Activated CD4-positive, alpha-beta T cell treated with anti-CD3 and anti-CD28 coated beads, Interleukin-2, amount 10 ng/mL, durations not matched to agents 24 days and 14 days (primary cell): ENCODE measurements at regions not wholly inside any gene's neighbourhood (a gene's known extent, or its start where the extent isn't known, plus 50 kb on each side); places are given as distances from the start of the nearest gene placed in this dataset.
A peak's percentile ranks its signal among the peaks of the same experiment; 100 is the strongest.

Experiments
- DNase-seq: peaks from one replicate; pipeline ENCODE4 v3.0.0; 2022
- H3K27ac Mint-ChIP-seq: one replicate; pipeline ENCODE4 v1.8.0; 2022; ENCODE audit warnings: mild to moderate bottlenecking, mixed read lengths
- H3K27me3 Mint-ChIP-seq: one replicate; pipeline ENCODE4 v1.8.0; 2022; ENCODE audit warnings: mixed read lengths
- H3K36me3 Mint-ChIP-seq: one replicate; pipeline ENCODE4 v1.8.0; 2022; ENCODE audit warnings: low read depth, mild to moderate bottlenecking, mixed read lengths
- H3K4me1 Mint-ChIP-seq: one replicate; pipeline ENCODE4 v1.8.0; 2021; ENCODE audit warnings: mixed read lengths
- H3K4me3 Mint-ChIP-seq: one replicate; pipeline ENCODE4 v1.8.0; 2022; ENCODE audit warnings: mild to moderate bottlenecking, moderate library complexity, mixed read lengths
- H3K9me3 Mint-ChIP-seq: one replicate; pipeline ENCODE4 v1.8.0; 2021; ENCODE audit warnings: mixed read lengths
- intact Hi-C: fragments of 100-400 bp; cut with micrococcal nuclease; formaldehyde crosslinking; loops from one replicate; pipeline ENCODE4 v1.15.1; 2023

GRCh38 chr3:72535772-72536171 lies 312.5 kb downstream of the SHQ1 start:
- peaks cover 11% of the 10 kb centered on the region for H3K9me3 Mint-ChIP-seq
- no peak overlapping the region for H3K4me3 Mint-ChIP-seq
- H3K27ac Mint-ChIP-seq = no peak overlapping the region
- H3K36me3 Mint-ChIP-seq = peaks cover 4% of the 10 kb centered on the region
- peaks cover 6% of the 10 kb centered on the region for H3K27me3 Mint-ChIP-seq
- intact Hi-C loops = loop anchor here (5.0 kb wide), 2 partner anchors 92 to 108 kb away; no protein-coding TSS in a partner anchor
- H3K4me1 Mint-ChIP-seq = peaks cover 28% of the 10 kb centered on the region
- no peak for DNase-seq

- intact Hi-C loops = no loop called here
- Mint-ChIP-seq H3K4me1 (peaks cover 26% of the 10 kb centered on the region), H3K4me3 (no peak overlapping the region), H3K27ac (peak overlapping the region; percentile 72), H3K27me3 (peaks cover 6% of the 10 kb centered on the region), H3K36me3 (peaks cover 4% of the 10 kb centered on the region), H3K9me3 (peaks cover 12% of the 10 kb centered on the region)
- no peak for DNase-seq
These were observed 314.4 kb downstream of the SHQ1 start for GRCh38 chr3:72533591-72534473.

GRCh38 chr3:72530426-72530825 lies 317.8 kb downstream of the SHQ1 start:
- Mint-ChIP-seq H3K4me1 (peaks cover 11% of the 10 kb centered on the region), H3K27ac (no peak overlapping the region), H3K36me3 (peaks cover 4% of the 10 kb centered on the region), H3K9me3 (peaks cover 12% of the 10 kb centered on the region), H3K4me3 (no peak overlapping the region), H3K27me3 (peaks cover 6% of the 10 kb centered on the region)
- intact Hi-C loops = no loop called here
- no peak for DNase-seq

DNA sequence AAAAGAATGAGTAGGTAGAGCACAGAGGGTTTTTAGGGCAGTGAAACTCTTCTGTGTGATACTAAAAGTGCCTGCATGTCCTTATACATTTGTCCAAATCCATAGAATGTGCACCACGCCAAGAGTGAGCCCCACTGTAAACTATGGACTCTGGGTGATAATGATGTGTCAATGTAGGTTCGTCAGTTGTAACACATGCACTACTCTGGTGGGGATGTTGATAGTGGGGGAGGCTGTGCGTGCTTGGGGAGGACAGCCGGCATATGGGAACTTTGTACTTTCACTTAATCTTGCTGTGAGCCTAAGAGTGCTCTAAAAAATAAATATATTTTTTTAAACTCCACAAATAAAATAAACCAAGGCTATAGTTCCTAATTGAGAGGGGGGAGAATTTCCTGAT lies 319.2 kb downstream of the SHQ1 start:
- intact Hi-C loops = no loop called here
- no peak for DNase-seq
- Mint-ChIP-seq H3K36me3 (peaks cover 3% of the 10 kb centered on the region), H3K4me3 (no peak overlapping the region), H3K4me1 (peaks cover 11% of the 10 kb centered on the region), H3K9me3 (peaks cover 12% of the 10 kb centered on the region), H3K27ac (no peak overlapping the region), H3K27me3 (peaks cover 6% of the 10 kb centered on the region)

DNA sequence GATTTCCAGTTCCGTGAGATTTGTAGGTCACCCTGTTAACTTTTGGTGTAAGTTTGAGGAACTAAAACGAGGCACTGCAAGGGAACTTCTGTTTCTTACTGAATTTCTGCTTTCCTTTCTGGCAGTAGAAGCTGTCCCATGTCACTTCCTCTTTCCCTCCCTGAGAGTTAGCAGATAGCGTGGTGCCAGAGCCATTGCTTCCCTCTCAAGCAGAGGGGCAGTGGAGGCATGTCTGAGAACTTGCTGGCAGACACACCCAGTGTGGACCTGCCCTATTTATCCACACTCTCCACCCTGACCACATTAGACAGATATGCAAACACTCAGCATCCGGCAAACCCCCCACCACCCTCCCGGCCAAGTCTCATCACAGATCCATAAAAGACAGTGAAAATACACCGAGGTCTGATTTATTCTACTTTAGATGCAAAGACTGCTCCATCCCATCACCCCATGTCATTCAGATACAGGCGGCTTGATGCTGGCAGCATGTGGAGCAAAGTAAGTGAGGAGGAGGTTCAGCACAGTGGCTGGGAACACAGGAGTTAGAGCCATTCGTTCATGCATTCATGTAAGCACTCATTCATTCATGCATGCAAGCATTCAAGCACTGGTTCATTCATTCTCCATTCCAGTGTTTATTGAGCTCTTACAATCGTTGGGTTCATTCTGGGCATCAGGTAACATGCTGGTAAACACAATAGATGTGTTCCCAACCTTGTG lies 324.7 kb downstream of the SHQ1 start:
- DNase-seq = no peak
- H3K36me3 Mint-ChIP-seq = peaks cover 5% of the 10 kb centered on the region
- peaks cover 36% of the 10 kb centered on the region for H3K4me1 Mint-ChIP-seq
- H3K27me3 Mint-ChIP-seq = no peaks in the 10 kb centered on the region
- H3K27ac Mint-ChIP-seq = peak overlapping the region; percentile 91
- peaks cover 17% of the 10 kb centered on the region for H3K9me3 Mint-ChIP-seq
- intact Hi-C loops = loop anchor here (5.0 kb wide), 1 partner anchor 199 kb away; no protein-coding TSS in a partner anchor
- H3K4me3 Mint-ChIP-seq = no peak overlapping the region

DNA sequence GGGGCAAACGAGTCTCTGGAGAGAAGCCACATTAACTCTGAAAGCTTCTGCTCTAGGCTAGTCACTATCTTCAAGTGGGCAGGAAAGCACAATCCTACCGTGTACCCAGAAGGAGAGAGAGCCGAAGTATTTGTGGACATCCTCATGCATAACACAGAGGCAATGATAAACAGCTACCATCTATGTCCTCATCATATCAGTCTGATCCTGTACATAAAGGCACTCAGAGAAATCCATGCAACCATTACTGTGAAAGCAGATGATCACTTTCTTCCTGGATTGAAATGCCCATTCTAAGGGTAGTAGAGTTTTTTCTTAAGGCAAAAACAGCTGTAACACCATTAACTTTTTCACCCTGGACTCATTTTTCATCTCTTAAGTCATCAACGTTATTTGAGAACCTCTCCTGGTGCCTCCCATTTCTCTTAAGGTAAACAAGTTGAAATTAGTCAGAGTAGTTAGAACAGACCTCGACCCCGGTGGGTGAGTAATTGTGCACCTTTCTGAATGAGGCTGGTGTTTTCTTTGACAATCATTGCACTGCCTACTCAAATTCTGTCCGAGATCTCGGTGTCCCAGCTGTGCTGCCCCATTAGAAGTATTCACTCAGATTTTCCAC lies 327.4 kb downstream of the SHQ1 start:
- intact Hi-C loops = loop anchor here (1.0 to 5.0 kb wide), 9 partner anchors 18 to 301 kb away; no protein-coding TSS in a partner anchor
- Mint-ChIP-seq H3K4me1 (peaks cover 37% of the 10 kb centered on the region), H3K27me3 (no peaks in the 10 kb centered on the region), H3K36me3 (peaks cover 5% of the 10 kb centered on the region), H3K4me3 (peak overlapping the region; percentile 32), H3K9me3 (peaks cover 17% of the 10 kb centered on the region), H3K27ac (peak overlapping the region; percentile 91)
- peak; percentile 66 for DNase-seq

- Mint-ChIP-seq H3K27ac (peak overlapping the region; percentile 91), H3K4me1 (peaks cover 37% of the 10 kb centered on the region), H3K36me3 (peaks cover 5% of the 10 kb centered on the region), H3K27me3 (no peaks in the 10 kb centered on the region), H3K4me3 (peak overlapping the region; percentile 3), H3K9me3 (peaks cover 17% of the 10 kb centered on the region)
- no peak for DNase-seq
- intact Hi-C loops = loop anchor here (2.0 to 5.0 kb wide), 3 partner anchors 19 to 202 kb away; no protein-coding TSS in a partner anchor
These were observed 328.2 kb downstream of the SHQ1 start for GRCh38 chr3:72519946-72520604.

GRCh38 chr3:72517921-72518424 lies 330.3 kb downstream of the SHQ1 start:
- H3K4me3 Mint-ChIP-seq = no peak overlapping the region
- H3K27me3 Mint-ChIP-seq = no peaks in the 10 kb centered on the region
- H3K9me3 Mint-ChIP-seq = peaks cover 11% of the 10 kb centered on the region
- H3K27ac Mint-ChIP-seq = no peak overlapping the region
- intact Hi-C loops = no loop called here
- peaks cover 29% of the 10 kb centered on the region for H3K4me1 Mint-ChIP-seq
- no peak for DNase-seq
- peaks cover 2% of the 10 kb centered on the region for H3K36me3 Mint-ChIP-seq

DNA sequence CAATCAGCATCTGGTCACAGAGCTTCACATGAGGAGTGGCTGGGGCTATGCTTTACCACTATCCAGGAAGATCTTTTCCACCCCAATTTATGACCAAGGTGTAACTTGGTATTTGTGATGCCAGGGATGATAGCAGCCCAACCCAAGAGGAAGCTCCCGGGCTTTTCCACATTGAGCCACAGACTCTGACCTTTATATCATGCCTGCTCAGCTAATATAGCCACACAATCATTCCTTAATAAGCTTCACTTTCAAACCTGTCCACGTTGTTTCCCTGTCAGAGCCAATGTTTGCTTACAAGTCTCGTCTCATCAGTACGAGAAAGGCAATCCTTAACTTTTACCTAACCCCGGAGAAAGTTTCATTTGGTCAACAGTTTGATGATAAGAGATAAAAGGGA lies 330.9 kb downstream of the SHQ1 start:
- Mint-ChIP-seq H3K36me3 (no peaks in the 10 kb centered on the region), H3K4me3 (no peak overlapping the region), H3K9me3 (peaks cover 8% of the 10 kb centered on the region), H3K27ac (no peak overlapping the region), H3K27me3 (no peaks in the 10 kb centered on the region), H3K4me1 (peaks cover 23% of the 10 kb centered on the region)
- DNase-seq = no peak
- intact Hi-C loops = no loop called here

- H3K36me3 Mint-ChIP-seq = no peaks in the 10 kb centered on the region
- H3K9me3 Mint-ChIP-seq = peaks cover 8% of the 10 kb centered on the region
- no peak overlapping the region for H3K4me3 Mint-ChIP-seq
- no peak overlapping the region for H3K27ac Mint-ChIP-seq
- DNase-seq = no peak
- intact Hi-C loops = no loop called here
- H3K27me3 Mint-ChIP-seq = no peaks in the 10 kb centered on the region
- H3K4me1 Mint-ChIP-seq = peaks cover 18% of the 10 kb centered on the region
These were observed 331.9 kb downstream of the SHQ1 start for GRCh38 chr3:72516361-72516760.

DNA sequence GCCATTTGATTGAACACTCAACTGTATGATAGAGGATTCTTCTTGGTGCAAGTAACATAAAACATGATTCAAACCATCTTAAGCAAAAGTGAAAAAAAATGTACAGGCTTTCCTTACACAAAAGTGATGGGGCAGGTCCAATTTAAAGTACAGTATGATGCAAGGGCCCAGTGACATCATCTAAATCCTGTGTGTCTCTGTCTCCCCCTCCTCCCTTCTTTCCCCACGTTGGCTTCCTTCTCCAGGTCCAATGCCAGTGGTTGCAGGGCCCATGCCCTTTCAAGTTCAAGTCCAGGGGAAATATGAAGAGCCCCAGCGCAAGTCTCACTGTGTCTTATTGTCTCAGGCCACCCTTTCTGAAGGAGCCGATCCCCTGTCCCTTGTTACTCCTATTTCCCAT lies 332.3 kb downstream of the SHQ1 start:
- peaks cover 16% of the 10 kb centered on the region for H3K4me1 Mint-ChIP-seq
- no peak overlapping the region for H3K4me3 Mint-ChIP-seq
- no peak for DNase-seq
- intact Hi-C loops = no loop called here
- H3K36me3 Mint-ChIP-seq = no peaks in the 10 kb centered on the region
- H3K27me3 Mint-ChIP-seq = no peaks in the 10 kb centered on the region
- H3K9me3 Mint-ChIP-seq = peaks cover 8% of the 10 kb centered on the region
- H3K27ac Mint-ChIP-seq = no peak overlapping the region

- peaks cover 10% of the 10 kb centered on the region for H3K4me1 Mint-ChIP-seq
- peaks cover 7% of the 10 kb centered on the region for H3K9me3 Mint-ChIP-seq
- H3K4me3 Mint-ChIP-seq = no peak overlapping the region
- no peak for DNase-seq
- intact Hi-C loops = no loop called here
- H3K36me3 Mint-ChIP-seq = no peaks in the 10 kb centered on the region
- no peaks in the 10 kb centered on the region for H3K27me3 Mint-ChIP-seq
- H3K27ac Mint-ChIP-seq = no peak overlapping the region
These were observed 333.0 kb downstream of the SHQ1 start for GRCh38 chr3:72515281-72515680.

- intact Hi-C loops = no loop called here
- H3K36me3 Mint-ChIP-seq = no peaks in the 10 kb centered on the region
- H3K4me1 Mint-ChIP-seq = peaks cover 2% of the 10 kb centered on the region
- no peak for DNase-seq
- no peak overlapping the region for H3K27ac Mint-ChIP-seq
- H3K27me3 Mint-ChIP-seq = no peaks in the 10 kb centered on the region
- peaks cover 2% of the 10 kb centered on the region for H3K9me3 Mint-ChIP-seq
- no peak overlapping the region for H3K4me3 Mint-ChIP-seq
These were observed 338.0 kb downstream of the SHQ1 start for GRCh38 chr3:72510247-72510646.
